Neural cell (in vitro differentiated cells): ENCODE measurements at regions not wholly inside any gene's neighbourhood (a gene's known extent, or its start where the extent isn't known, plus 50 kb on each side); places are given as distances from the start of the nearest gene placed in this dataset.

Experiments used
- CTCF ChIP-seq: fragments of 450-650 bp; IDR thresholded peaks from 2 replicates; pipeline ENCODE4 v1.5.1; 2014; ENCODE audit warnings: antibody characterized with exemption, mild to moderate bottlenecking, moderate library complexity; ENCODE audit not compliant: poor library complexity, severe bottlenecking
- EP300 ChIP-seq: fragments of 450-650 bp; conservative IDR thresholded peaks from 2 replicates; pipeline ENCODE4 v1.6.1; 2014; ENCODE audit warnings: antibody characterized with exemption, mild to moderate bottlenecking, moderate library complexity; ENCODE audit not compliant: poor library complexity, severe bottlenecking
- EZH2 ChIP-seq: fragments of 200-600, 300-800 bp; shearing (Covaris generic), sonication (generic); IDR thresholded peaks from 2 replicates; pipeline ENCODE4 v1.6.1; 2014; ENCODE audit warnings: antibody characterized with exemption, low read length, borderline replicate concordance, mild to moderate bottlenecking; ENCODE audit not compliant: insufficient read depth, poor library complexity, severe bottlenecking
- POLR2AphosphoS5 ChIP-seq: IDR thresholded peaks from 2 replicates; pipeline ENCODE4 v1.6.1; 2012
- SMC3 ChIP-seq: fragments of 450-650 bp; conservative IDR thresholded peaks from 2 replicates; pipeline ENCODE4 v1.6.1; 2014; ENCODE audit warnings: antibody characterized with exemption, mild to moderate bottlenecking, moderate library complexity; ENCODE audit not compliant: poor library complexity

- TF ChIP-seq CTCF (peak; percentile 15), EP300 (no peak), EZH2 (no peak), SMC3 (no peak), POLR2AphosphoS5 (no peak)
Measured at GRCh38 chr11:112694813-112695212, 266.4 kb upstream of the NCAM1 start.
